ENCODE measurements at regions not wholly inside any gene's neighbourhood (a gene's known extent, or its start where the extent isn't known, plus 50 kb on each side); places are given as distances from the start of the nearest gene placed in this dataset.

- TF ChIP-seq CTCF (IDR thresholded peaks at IDR 0.05) = no peak
- no peak for TF ChIP-seq MLX (CRISPR knock-in tag; IDR thresholded peaks at IDR 0.05)
- TF ChIP-seq GABPB1 (CRISPR knock-in tag; IDR thresholded peaks at IDR 0.05) = no peak
- TF ChIP-seq E2F5 (CRISPR knock-in tag; IDR thresholded peaks at IDR 0.05) = no peak
- no peak for TF ChIP-seq CREM (CRISPR knock-in tag; IDR thresholded peaks at IDR 0.05)
- no peak for TF ChIP-seq E2F1 (CRISPR knock-in tag; IDR thresholded peaks at IDR 0.05)
- no peak for TF ChIP-seq ZNF121 (CRISPR knock-in tag; IDR thresholded peaks at IDR 0.05)
- no peak for TF ChIP-seq ZNF138 (CRISPR knock-in tag; conservative IDR thresholded peaks at IDR 0.05)
- TF ChIP-seq AFF4 (CRISPR knock-in tag; IDR thresholded peaks at IDR 0.05; ENCODE audit: borderline replicate concordance) = no peak
- no peak for TF ChIP-seq NFYB (CRISPR knock-in tag; conservative IDR thresholded peaks at IDR 0.05; ENCODE audit: low read depth)
- no peak for TF ChIP-seq NR2C2 (CRISPR knock-in tag; IDR thresholded peaks at IDR 0.05)
These were observed 298.0 kb upstream of the TMEM229A start for GRCh38 chr7:124330731-124331407.

Data from WTC11 (cell line).